Esophagus muscularis mucosa (tissue), 4 donors: ENCODE measurements at regions not wholly inside any gene's neighbourhood (a gene's known extent, or its start where the extent isn't known, plus 50 kb on each side); places are given as distances from the start of the nearest gene placed in this dataset.
"Not testable (repeated sequence)": the region's sequence is repeated elsewhere in the genome, so short reads cannot be mapped to it uniquely, and the experiment has no call there.

Experiments used
- DNase-seq: peaks from one replicate; pipeline ENCODE4 v3.0.0-alpha.2; 2017; ENCODE audit errors: extremely low spot score
- H3K27ac ChIP-seq, 4 donors: fragments of 200-600 bp; sonication (generic); replicated peaks in 1 of 4; 1 replicate in 3 of 4; 2 replicates in 1 of 4; pipeline ENCODE4 v1.5.1; 2016 to 2019; ENCODE audit warnings: mild to moderate bottlenecking in 1 of 4
- H3K27me3 ChIP-seq, 4 donors: fragments of 200-600 bp; sonication (generic); one replicate each; pipeline versions ENCODE4 v1.5.1 to v1.6.0; 2016 to 2019
- H3K36me3 ChIP-seq, 4 donors: fragments of 200-600 bp; sonication (generic); one replicate each; pipeline ENCODE4 v1.5.1; 2016 to 2019
- H3K4me1 ChIP-seq, 4 donors: fragments of 200-600 bp; sonication (generic); one replicate each; pipeline ENCODE4 v1.5.1; 2016 to 2019
- H3K4me3 ChIP-seq, 4 donors: fragments of 200-600 bp; sonication (generic); 1 replicate in 2 of 4; 2 replicates in 2 of 4; pipeline ENCODE4 v1.5.1; 2016 to 2019; ENCODE audit warnings: mild to moderate bottlenecking in 4 of 4, moderate library complexity in 1 of 4
- H3K9me3 ChIP-seq, 4 donors: fragments of 200-600 bp; sonication (generic); 1 replicate in 3 of 4; 2 replicates in 1 of 4; pipeline ENCODE4 v1.5.1; 2016 to 2019
- CTCF ChIP-seq, 3 experiments: fragments of 200-600 bp in 2 of 3; fragments of 450-650 bp in 1 of 3; sonication (generic) in 2 of 3; IDR thresholded peaks; one replicate each; pipeline ENCODE4 v1.5.1; 2017 to 2019; ENCODE audit warnings: antibody characterized with exemption in 3 of 3, mild to moderate bottlenecking in 2 of 3, moderate library complexity in 1 of 3
- EP300 ChIP-seq: sonication (generic); formaldehyde crosslinking; IDR thresholded peaks from one replicate; pipeline ENCODE4 v1.6.1; 2017; ENCODE audit warnings: antibody characterized with exemption
- POLR2A ChIP-seq: fragments of 450-650 bp; IDR thresholded peaks from one replicate; pipeline ENCODE4 v1.6.1; 2017; ENCODE audit warnings: antibody characterized with exemption, moderate library complexity, mild to moderate bottlenecking, low read depth
- POLR2AphosphoS5 ChIP-seq, 2 donors: sonication (generic); formaldehyde crosslinking; IDR thresholded peaks; one replicate each; pipeline ENCODE4 v1.6.1; 2017; ENCODE audit warnings: antibody characterized with exemption in 2 of 2
- WGBS: methylation state at CpG from one replicate; pipeline ENCODE4 v1.1.5; 2018; 5-methylcytosine and 5-hydroxymethylcytosine counted together
- intact Hi-C: fragments of 100-400 bp; cut with DNase I; formaldehyde crosslinking; loops from one replicate; pipeline ENCODE4 v1.15.1; 2023

- Histone ChIP-seq H3K4me1 (no peaks in the 10 kb centered on the region), H3K27me3 (no peaks in the 10 kb centered on the region), H3K36me3 (no peaks in the 10 kb centered on the region), H3K27ac (no peak overlapping the region), H3K4me3 (no peak overlapping the region), H3K9me3 (no peaks in the 10 kb centered on the region)
- TF ChIP-seq EP300 (no peak), CTCF (IDR thresholded peaks at IDR 0.05) (no peak), POLR2AphosphoS5 (IDR thresholded peaks at IDR 0.05) (no peak), POLR2A (no peak)
- WGBS = 97% methylated on average over 7 of the region's 7 CpGs
- DNase-seq = peak; percentile 80
- intact Hi-C loops = no loop called here
Measured at GRCh38 chr12:97643924-97644323, 181.3 kb downstream of the RMST start.

- WGBS = 86% methylated on average over 1 of the region's 1 CpG
- Histone ChIP-seq H3K27ac (no peak overlapping the region), H3K27me3 (no peaks in the 10 kb centered on the region), H3K9me3 (no peaks in the 10 kb centered on the region), H3K4me3 (no peak overlapping the region), H3K4me1 (no peaks in the 10 kb centered on the region), H3K36me3 (no peaks in the 10 kb centered on the region)
- intact Hi-C loops = no loop called here
- no peak for DNase-seq
- no peak for TF ChIP-seq POLR2A
- no peak for TF ChIP-seq POLR2AphosphoS5 (IDR thresholded peaks at IDR 0.05)
- no peak for TF ChIP-seq EP300
- TF ChIP-seq CTCF (IDR thresholded peaks at IDR 0.05) = no peak
Measured at GRCh38 chr12:97645726-97646125, 183.1 kb downstream of the RMST start.

GRCh38 chr12:97647142-97647541 lies 184.5 kb downstream of the RMST start:
- intact Hi-C loops = no loop called here
- Histone ChIP-seq H3K27ac (no peak overlapping the region), H3K27me3 (no peaks in the 10 kb centered on the region), H3K4me1 (no peaks in the 10 kb centered on the region), H3K4me3 (no peak overlapping the region), H3K36me3 (no peaks in the 10 kb centered on the region), H3K9me3 (no peaks in the 10 kb centered on the region)
- 100% methylated on average over 1 of the region's 1 CpG for WGBS
- no peak for TF ChIP-seq EP300
- TF ChIP-seq CTCF (IDR thresholded peaks at IDR 0.05) = no peak
- no peak for TF ChIP-seq POLR2A
- no peak for TF ChIP-seq POLR2AphosphoS5 (IDR thresholded peaks at IDR 0.05)
- DNase-seq = peak; percentile 82

GRCh38 chr12:97650242-97650641 lies 187.6 kb downstream of the RMST start:
- DNase-seq = no peak
- H3K27ac ChIP-seq = no peak overlapping the region
- no peak overlapping the region for H3K4me3 ChIP-seq
- no peak for TF ChIP-seq EP300
- no peak for TF ChIP-seq POLR2A
- no peak for TF ChIP-seq POLR2AphosphoS5 (IDR thresholded peaks at IDR 0.05)
- no peak for TF ChIP-seq CTCF (IDR thresholded peaks at IDR 0.05)
- WGBS = 49% methylated on average over 2 of the region's 2 CpGs
- no peaks in the 10 kb centered on the region for H3K9me3 ChIP-seq
- H3K36me3 ChIP-seq = no peaks in the 10 kb centered on the region
- intact Hi-C loops = no loop called here
- H3K4me1 ChIP-seq = no peaks in the 10 kb centered on the region
- no peaks in the 10 kb centered on the region for H3K27me3 ChIP-seq

- H3K27ac ChIP-seq, H3K36me3 ChIP-seq, intact Hi-C loops, H3K27me3 ChIP-seq, DNase-seq, H3K9me3 ChIP-seq, H3K4me3 ChIP-seq, H3K4me1 ChIP-seq: not testable (repeated sequence)
- 96% methylated on average over 16 of the region's 19 CpGs for WGBS
Measured at GRCh38 chr12:97656548-97656947, 193.9 kb downstream of the RMST start.
